Ascending aorta (tissue), 2 donors: ENCODE measurements at regions not wholly inside any gene's neighbourhood (a gene's known extent, or its start where the extent isn't known, plus 50 kb on each side); places are given as distances from the start of the nearest gene placed in this dataset.
"Not testable (repeated sequence)": the region's sequence is repeated elsewhere in the genome, so short reads cannot be mapped to it uniquely, and the experiment has no call there.

Source experiments
- DNase-seq, 2 donors: peaks; one replicate each; pipeline ENCODE4 v3.0.0-alpha.2; 2019; ENCODE audit warnings: low spot score in 2 of 2
- H3K27ac ChIP-seq, 2 donors: fragments of 200-600 bp; sonication (generic); one replicate each; pipeline ENCODE4 v1.5.1; 2016 to 2017; ENCODE audit warnings: mild to moderate bottlenecking in 1 of 2
- H3K27me3 ChIP-seq: fragments of 200-600 bp; sonication (generic); one replicate; pipeline ENCODE4 v1.5.1; 2017
- H3K36me3 ChIP-seq, 2 donors: fragments of 200-600 bp; sonication (generic); one replicate each; pipeline ENCODE4 v1.5.1; 2016
- H3K4me1 ChIP-seq, 2 donors: fragments of 200-600 bp; sonication (generic); one replicate each; pipeline ENCODE4 v1.5.1; 2016 to 2017; ENCODE audit warnings: mild to moderate bottlenecking in 1 of 2
- H3K4me3 ChIP-seq, 2 donors: fragments of 200-600 bp; sonication (generic); one replicate each; pipeline ENCODE4 v1.5.1; 2016 to 2017; ENCODE audit warnings: mild to moderate bottlenecking in 1 of 2
- H3K9me3 ChIP-seq, 2 donors: fragments of 200-600 bp; sonication (generic); one replicate each; pipeline ENCODE4 v1.5.1; 2016
- CTCF ChIP-seq, 3 experiments: fragments of 200-600 bp in 2 of 3; fragments of 450-650 bp in 1 of 3; sonication (generic) in 2 of 3; IDR thresholded peaks; one replicate each; pipeline ENCODE4 v1.5.1; 2016 to 2019; ENCODE audit warnings: antibody characterized with exemption in 3 of 3, mild to moderate bottlenecking in 1 of 3, moderate library complexity in 1 of 3
- intact Hi-C: fragments of 100-400 bp; cut with DNase I; formaldehyde crosslinking; loops from one replicate; pipeline ENCODE4 v1.15.1; 2023

- intact Hi-C loops, result no loop called here
- Histone ChIP-seq H3K27me3 (no peaks in the 10 kb centered on the region), H3K4me1 (no peaks in the 10 kb centered on the region), H3K9me3 (no peaks in the 10 kb centered on the region), H3K36me3 (no peaks in the 10 kb centered on the region), H3K4me3 (no peak overlapping the region), H3K27ac (no peak overlapping the region)
- TF ChIP-seq CTCF (IDR thresholded peaks at IDR 0.05), result no peak
- no peak for DNase-seq
Measured at GRCh38 chr11:42947405-42947804, 364.4 kb upstream of the API5 start.

- H3K36me3 ChIP-seq, intact Hi-C loops, H3K4me3 ChIP-seq, H3K27me3 ChIP-seq, DNase-seq, H3K27ac ChIP-seq, H3K9me3 ChIP-seq, H3K4me1 ChIP-seq: not testable (repeated sequence)
Measured at GRCh38 chr11:42949738-42950376, 361.9 kb upstream of the API5 start.

GRCh38 chr11:42951266-42951665 is 360.5 kb upstream of the API5 start:
- H3K4me1 ChIP-seq, result no peaks in the 10 kb centered on the region
- H3K4me3 ChIP-seq, result no peak overlapping the region
- H3K27me3 ChIP-seq, result no peaks in the 10 kb centered on the region
- no peak for DNase-seq
- no peaks in the 10 kb centered on the region for H3K36me3 ChIP-seq
- no peak for TF ChIP-seq CTCF (IDR thresholded peaks at IDR 0.05)
- intact Hi-C loops, result no loop called here
- H3K27ac ChIP-seq, result no peak overlapping the region
- no peaks in the 10 kb centered on the region for H3K9me3 ChIP-seq

GRCh38 chr11:42957831-42958230 is 354.0 kb upstream of the API5 start:
- H3K36me3 ChIP-seq, result no peaks in the 10 kb centered on the region
- intact Hi-C loops, result no loop called here
- H3K27me3 ChIP-seq, result no peaks in the 10 kb centered on the region
- H3K27ac ChIP-seq, result no peak overlapping the region
- H3K4me3 ChIP-seq, result no peak overlapping the region
- TF ChIP-seq CTCF (IDR thresholded peaks at IDR 0.05), result no peak
- H3K9me3 ChIP-seq, result no peaks in the 10 kb centered on the region
- DNase-seq, result no peak
- no peaks in the 10 kb centered on the region for H3K4me1 ChIP-seq

- no peak for TF ChIP-seq CTCF (IDR thresholded peaks at IDR 0.05)
- intact Hi-C loops, result no loop called here
- H3K27me3 ChIP-seq, result no peaks in the 10 kb centered on the region
Measured at GRCh38 chr11:42958635-42959034, 353.2 kb upstream of the API5 start.

GRCh38 chr11:42960521-42961088 is 351.2 kb upstream of the API5 start:
- intact Hi-C loops, result no loop called here
- DNase-seq, result no peak

More at GRCh38 chr11:42958635-42959034, 353.2 kb upstream of the API5 start:
- DNase-seq, result no peak
- Histone ChIP-seq H3K9me3 (no peaks in the 10 kb centered on the region), H3K27ac (no peak overlapping the region), H3K36me3 (no peaks in the 10 kb centered on the region), H3K4me3 (no peak overlapping the region), H3K4me1 (no peaks in the 10 kb centered on the region)

More at GRCh38 chr11:42960521-42961088, 351.2 kb upstream of the API5 start:
- Histone ChIP-seq H3K9me3 (no peaks in the 10 kb centered on the region), H3K36me3 (no peaks in the 10 kb centered on the region), H3K4me1 (no peaks in the 10 kb centered on the region), H3K4me3 (no peak overlapping the region), H3K27me3 (no peaks in the 10 kb centered on the region), H3K27ac (no peak overlapping the region)
- no peak for TF ChIP-seq CTCF (IDR thresholded peaks at IDR 0.05)
